Thoracic aorta (tissue), 2 donors: ENCODE measurements at regions not wholly inside any gene's neighbourhood (a gene's known extent, or its start where the extent isn't known, plus 50 kb on each side); places are given as distances from the start of the nearest gene placed in this dataset.
A peak's percentile ranks its signal among the peaks of the same experiment; 100 is the strongest.

Experiments used
- ATAC-seq: fragments of 150-250 bp; one replicate; pipeline ENCODE4 v1.8.0; 2017; ENCODE audit warnings: low read depth; ENCODE audit not compliant: insufficient number of reproducible peaks, low FRiP score
- DNase-seq: peaks from one replicate; pipeline ENCODE4 v3.0.0-alpha.2; 2020; ENCODE audit warnings: low spot score
- H3K27ac ChIP-seq, 2 donors: fragments of 200-600 bp; sonication (generic); 1 replicate in 1 of 2; 2 replicates in 1 of 2; pipeline ENCODE4 v1.5.1; 2016; ENCODE audit warnings: mild to moderate bottlenecking in 2 of 2, moderate library complexity in 2 of 2
- H3K27me3 ChIP-seq: fragments of 200-600 bp; sonication (generic); replicated peaks from 2 replicates; pipeline ENCODE4 v1.6.0; 2016; ENCODE audit warnings: mild to moderate bottlenecking; ENCODE audit not compliant: insufficient read depth
- H3K36me3 ChIP-seq: fragments of 200-600 bp; sonication (generic); one replicate; pipeline ENCODE4 v1.5.1; 2016
- H3K4me1 ChIP-seq, 2 donors: fragments of 200-600 bp; sonication (generic); 1 replicate in 1 of 2; 2 replicates in 1 of 2; pipeline versions ENCODE4 v1.5.1 to v1.6.0; 2016; ENCODE audit warnings: low read depth in 2 of 2, mild to moderate bottlenecking in 1 of 2; ENCODE audit not compliant: control insufficient read depth in 1 of 2
- H3K4me3 ChIP-seq: fragments of 200-600 bp; sonication (generic); 2 replicates; pipeline ENCODE4 v1.5.1; 2016; ENCODE audit warnings: mild to moderate bottlenecking
- H3K9me3 ChIP-seq: fragments of 200-600 bp; sonication (generic); 2 replicates; pipeline ENCODE4 v1.5.1; 2016
- CTCF ChIP-seq: fragments of 200-600 bp; sonication (generic); IDR thresholded peaks from one replicate; pipeline ENCODE4 v1.5.1; 2019; ENCODE audit warnings: antibody characterized with exemption

- no peak for TF ChIP-seq CTCF
- Histone ChIP-seq H3K4me1 (peaks cover 0 to 11% of the 10 kb centered on the region in 2 donors), H3K27me3 (no peaks in the 10 kb centered on the region), H3K4me3 (no peak overlapping the region), H3K9me3 (no peaks in the 10 kb centered on the region), H3K27ac (no peak overlapping the region), H3K36me3 (no peaks in the 10 kb centered on the region)
- no peak for ATAC-seq
- no peak for DNase-seq
These were observed 414.2 kb downstream of the FOXO1 start for GRCh38 chr13:40252241-40252640.

- DNase-seq (no peak), ATAC-seq (no peak)
- Histone ChIP-seq H3K27me3 (no peaks in the 10 kb centered on the region), H3K36me3 (no peaks in the 10 kb centered on the region), H3K9me3 (no peaks in the 10 kb centered on the region), H3K4me1 (peaks cover 0 to 11% of the 10 kb centered on the region in 2 donors), H3K27ac (peak overlapping the region in 1 of 2 donors; percentile 25), H3K4me3 (no peak overlapping the region)
- TF ChIP-seq CTCF: no peak
These were observed 413.8 kb downstream of the FOXO1 start for GRCh38 chr13:40252676-40253075.

- ATAC-seq: no peak
- Histone ChIP-seq H3K4me1 (peaks cover under 1 to 19% of the 10 kb centered on the region in 2 donors), H3K9me3 (no peaks in the 10 kb centered on the region), H3K36me3 (no peaks in the 10 kb centered on the region), H3K4me3 (no peak overlapping the region), H3K27ac (no peak overlapping the region), H3K27me3 (no peaks in the 10 kb centered on the region)
- DNase-seq: no peak
- TF ChIP-seq CTCF: no peak
These were observed 412.0 kb downstream of the FOXO1 start for GRCh38 chr13:40254394-40254793.

- H3K4me1 ChIP-seq: peaks cover 12 to 30% of the 10 kb centered on the region in 2 donors
- H3K9me3 ChIP-seq: no peaks in the 10 kb centered on the region
- H3K4me3 ChIP-seq: no peak overlapping the region
- no peak for TF ChIP-seq CTCF
- H3K27me3 ChIP-seq: no peaks in the 10 kb centered on the region
- ATAC-seq (no peak), DNase-seq (no peak)
- H3K27ac ChIP-seq: no peak overlapping the region
- no peaks in the 10 kb centered on the region for H3K36me3 ChIP-seq
These were observed 410.9 kb downstream of the FOXO1 start for GRCh38 chr13:40255551-40255950.

- no peaks in the 10 kb centered on the region for H3K36me3 ChIP-seq
- H3K27me3 ChIP-seq: no peaks in the 10 kb centered on the region
- DNase-seq (no peak), ATAC-seq (no peak)
- no peak overlapping the region for H3K4me3 ChIP-seq
- TF ChIP-seq CTCF: no peak
- peak overlapping the region; percentile 26 to 45 for H3K27ac ChIP-seq
- no peaks in the 10 kb centered on the region for H3K9me3 ChIP-seq
- H3K4me1 ChIP-seq: peaks cover 12 to 25% of the 10 kb centered on the region in 2 donors
These were observed 406.5 kb downstream of the FOXO1 start for GRCh38 chr13:40259899-40260298.
